Esophagus squamous epithelium (tissue), 5 donors: ENCODE measurements at regions not wholly inside any gene's neighbourhood (a gene's known extent, or its start where the extent isn't known, plus 50 kb on each side); places are given as distances from the start of the nearest gene placed in this dataset.

Experiments used
- DNase-seq: peaks from one replicate; lab custom pipeline; 2025; lab: John Stamatoyannopoulos, UW
- H3K27ac ChIP-seq, 4 donors: fragments of 200-600 bp; sonication (generic); one replicate each; pipeline ENCODE4 v1.5.1; 2016 to 2019; ENCODE audit warnings: mild to moderate bottlenecking in 1 of 4
- H3K27me3 ChIP-seq, 4 donors: fragments of 200-600 bp; sonication (generic); 1 replicate in 3 of 4; 2 replicates in 1 of 4; pipeline versions ENCODE4 v1.5.1 to v1.6.0; 2017 to 2021; ENCODE audit warnings: antibody characterized with exemption in 1 of 4
- H3K36me3 ChIP-seq, 3 donors: fragments of 200-600 bp; sonication (generic); one replicate each; pipeline ENCODE4 v1.5.1; 2016 to 2019
- H3K4me1 ChIP-seq, 3 donors: fragments of 200-600 bp; sonication (generic); one replicate each; pipeline ENCODE4 v1.5.1; 2017 to 2019
- H3K4me3 ChIP-seq, 4 donors: fragments of 200-600 bp; sonication (generic); 1 replicate in 3 of 4; 2 replicates in 1 of 4; pipeline ENCODE4 v1.5.1; 2016 to 2019; ENCODE audit warnings: mild to moderate bottlenecking in 2 of 4, moderate library complexity in 1 of 4
- H3K9me3 ChIP-seq, 3 donors: fragments of 200-600 bp; sonication (generic); one replicate each; pipeline ENCODE4 v1.5.1; 2016 to 2019
- POLR2A ChIP-seq, 4 donors: fragments of 450-650 bp; IDR thresholded peaks; one replicate each; pipeline ENCODE4 v1.6.1; 2017; ENCODE audit warnings: antibody characterized with exemption in 4 of 4, mild to moderate bottlenecking in 4 of 4, moderate library complexity in 3 of 4
- WGBS, 2 donors: methylation state at CpG; one replicate each; pipeline ENCODE4 v1.1.5; 2018; 5-methylcytosine and 5-hydroxymethylcytosine counted together
- intact Hi-C: fragments of 100-400 bp; cut with DNase I; formaldehyde crosslinking; loops from one replicate; pipeline ENCODE4 v1.15.0; 2022
- TF ChIP-seq, protein P1 (sequence below), 6 experiments: fragments of 450-650 bp in 4 of 6; fragments of 200-600 bp in 2 of 6; sonication (generic) in 2 of 6; IDR thresholded peaks; one replicate each; pipeline ENCODE4 v1.5.1; 2016 to 2019; ENCODE audit warnings: antibody characterized with exemption in 6 of 6, mild to moderate bottlenecking in 4 of 6, moderate library complexity in 4 of 6
- donor health status: DM: yes; HTN: yes; CAD: no.

DNA sequence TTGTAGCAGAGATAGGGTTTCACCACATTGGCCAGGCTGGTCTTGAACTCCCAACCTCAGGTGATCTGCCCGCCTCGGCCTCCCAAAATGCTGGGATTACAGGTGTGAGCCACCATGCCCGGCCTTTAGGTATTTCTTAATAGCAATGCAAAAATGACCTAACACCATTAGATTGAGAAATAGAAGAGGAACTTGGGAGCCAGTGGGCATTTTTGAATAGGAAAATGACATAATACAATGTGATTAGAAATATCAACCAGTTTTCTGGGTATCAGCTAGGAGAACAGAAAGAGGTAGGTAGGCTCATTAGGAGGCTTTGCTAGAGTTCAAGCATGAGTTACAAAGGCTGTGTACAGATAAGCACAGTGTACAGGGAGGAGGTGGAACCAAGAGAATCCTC is 101.8 kb upstream of the TBC1D5 start:
- no peaks in the 10 kb centered on the region for H3K9me3 ChIP-seq
- 92 to 96% methylated on average over 2 to 3 of the region's 3 CpGs for WGBS, 2 donors
- H3K36me3 ChIP-seq: no peaks in the 10 kb centered on the region
- intact Hi-C loops: loop anchor here (5.0 kb wide), 1 partner anchor 197 kb away; no protein-coding TSS in a partner anchor
- peaks cover 0 to 7% (median 0%) of the 10 kb centered on the region in 4 donors for H3K27me3 ChIP-seq
- no peaks in the 10 kb centered on the region for H3K4me1 ChIP-seq
- no peak for TF ChIP-seq POLR2A (IDR thresholded peaks at IDR 0.05)
- TF ChIP-seq, protein P1, sequence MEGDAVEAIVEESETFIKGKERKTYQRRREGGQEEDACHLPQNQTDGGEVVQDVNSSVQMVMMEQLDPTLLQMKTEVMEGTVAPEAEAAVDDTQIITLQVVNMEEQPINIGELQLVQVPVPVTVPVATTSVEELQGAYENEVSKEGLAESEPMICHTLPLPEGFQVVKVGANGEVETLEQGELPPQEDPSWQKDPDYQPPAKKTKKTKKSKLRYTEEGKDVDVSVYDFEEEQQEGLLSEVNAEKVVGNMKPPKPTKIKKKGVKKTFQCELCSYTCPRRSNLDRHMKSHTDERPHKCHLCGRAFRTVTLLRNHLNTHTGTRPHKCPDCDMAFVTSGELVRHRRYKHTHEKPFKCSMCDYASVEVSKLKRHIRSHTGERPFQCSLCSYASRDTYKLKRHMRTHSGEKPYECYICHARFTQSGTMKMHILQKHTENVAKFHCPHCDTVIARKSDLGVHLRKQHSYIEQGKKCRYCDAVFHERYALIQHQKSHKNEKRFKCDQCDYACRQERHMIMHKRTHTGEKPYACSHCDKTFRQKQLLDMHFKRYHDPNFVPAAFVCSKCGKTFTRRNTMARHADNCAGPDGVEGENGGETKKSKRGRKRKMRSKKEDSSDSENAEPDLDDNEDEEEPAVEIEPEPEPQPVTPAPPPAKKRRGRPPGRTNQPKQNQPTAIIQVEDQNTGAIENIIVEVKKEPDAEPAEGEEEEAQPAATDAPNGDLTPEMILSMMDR (IDR thresholded peaks at IDR 0.05): no peak
- H3K4me3 ChIP-seq: no peak overlapping the region
- DNase-seq: no peak
- H3K27ac ChIP-seq: no peak overlapping the region

DNA sequence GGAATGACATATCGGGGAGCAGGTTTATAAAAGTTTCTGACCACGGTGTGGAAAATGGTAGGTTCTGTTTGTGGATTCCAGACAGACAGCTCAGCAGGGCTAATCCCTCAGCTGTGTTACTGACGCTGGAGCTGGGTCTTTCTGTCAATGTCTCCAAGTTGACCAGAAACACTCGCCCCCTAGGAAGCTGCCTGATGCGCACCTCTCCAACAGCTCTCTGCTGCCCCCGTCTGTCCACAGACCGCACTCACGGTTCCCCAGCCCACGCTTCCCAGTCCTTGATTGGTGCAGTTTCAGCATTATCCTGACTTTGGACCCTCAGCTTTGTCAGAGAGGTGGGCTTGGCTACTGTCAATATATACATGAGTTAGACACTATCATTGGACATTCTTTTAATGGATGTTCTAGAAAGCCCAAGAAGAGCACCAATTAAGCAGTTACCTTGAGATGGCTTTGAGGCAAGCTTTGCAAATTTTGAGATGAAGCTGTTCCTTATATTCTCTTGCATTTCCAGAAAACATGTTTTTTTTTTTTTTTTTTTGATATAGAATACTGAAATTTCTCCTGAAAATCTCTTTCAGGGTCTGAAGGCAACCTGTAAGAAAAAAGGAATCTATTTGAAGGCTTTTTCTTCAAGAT is 98.9 kb upstream of the TBC1D5 start:
- DNase-seq: no peak

DNA sequence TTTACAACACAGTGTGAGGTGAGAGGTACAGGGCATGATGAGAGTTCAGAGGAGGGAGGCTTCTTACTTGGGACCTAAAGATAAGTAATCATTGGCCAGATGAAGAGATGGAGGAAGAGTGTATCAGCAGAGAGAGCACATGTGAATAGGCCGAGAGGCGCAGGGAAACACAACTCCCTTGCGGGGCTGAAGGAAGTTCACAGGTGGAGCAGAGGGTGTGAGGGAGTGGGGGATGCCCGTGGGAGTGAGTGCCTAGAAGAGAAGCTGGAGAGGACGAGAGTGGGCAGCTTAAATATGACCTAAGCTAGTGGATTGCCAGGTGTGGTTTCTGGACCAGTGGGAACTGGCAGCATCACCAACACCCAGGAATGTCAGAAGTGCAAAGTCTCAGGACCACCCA is 98.2 kb upstream of the TBC1D5 start:
- intact Hi-C loops: loop anchor here (5.0 kb wide), 1 partner anchor 193 kb away; no protein-coding TSS in a partner anchor
- H3K9me3 ChIP-seq: no peaks in the 10 kb centered on the region
- H3K4me3 ChIP-seq: no peak overlapping the region
- no peaks in the 10 kb centered on the region for H3K36me3 ChIP-seq
- 81 to 82% methylated on average over 5 of the region's 5 CpGs for WGBS, 2 donors
- DNase-seq: no peak
- peaks cover 0 to 7% (median 0%) of the 10 kb centered on the region in 4 donors for H3K27me3 ChIP-seq
- TF ChIP-seq, protein P1 (IDR thresholded peaks at IDR 0.05): no peak
- no peak for TF ChIP-seq POLR2A (IDR thresholded peaks at IDR 0.05)
- no peak overlapping the region for H3K27ac ChIP-seq
- no peaks in the 10 kb centered on the region for H3K4me1 ChIP-seq

More for the DNA sequence above, 98.9 kb upstream of the TBC1D5 start:
- H3K9me3 ChIP-seq: no peaks in the 10 kb centered on the region
- TF ChIP-seq, protein P1 (IDR thresholded peaks at IDR 0.05): peak; percentile 72 to 89 (median 86)
- TF ChIP-seq POLR2A (IDR thresholded peaks at IDR 0.05): no peak
- WGBS, 2 donors: 14 to 16% methylated on average over 9 of the region's 9 CpGs
- no peak overlapping the region for H3K27ac ChIP-seq
- no peaks in the 10 kb centered on the region for H3K4me1 ChIP-seq
- H3K36me3 ChIP-seq: no peaks in the 10 kb centered on the region
- intact Hi-C loops: loop anchor here (5.0 kb wide), 1 partner anchor 194 kb away; no protein-coding TSS in a partner anchor
- H3K27me3 ChIP-seq: peaks cover 0 to 7% (median 0%) of the 10 kb centered on the region in 4 donors
- H3K4me3 ChIP-seq: no peak overlapping the region

DNA sequence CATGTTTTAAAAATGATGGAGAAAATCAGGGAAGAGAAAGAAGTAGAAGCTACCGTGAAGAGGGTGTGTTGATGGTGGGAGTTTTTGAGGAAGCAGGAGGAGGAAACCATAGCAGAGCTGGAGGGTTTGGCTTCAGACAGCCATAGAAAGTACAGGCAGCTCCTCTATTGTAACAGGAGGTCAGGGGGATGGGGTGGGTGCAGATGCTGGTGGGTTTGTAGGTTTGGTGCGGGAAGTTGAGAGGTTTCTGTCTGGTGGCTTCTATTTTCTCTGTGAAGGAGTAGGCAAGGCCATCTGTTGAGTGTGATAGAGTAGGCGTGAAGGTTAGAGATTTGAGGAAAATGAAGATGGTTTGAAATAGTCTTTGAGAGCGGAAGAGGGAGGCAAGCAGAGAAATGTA is 97.7 kb upstream of the TBC1D5 start:
- Histone ChIP-seq H3K4me1 (no peaks in the 10 kb centered on the region), H3K4me3 (no peak overlapping the region), H3K27ac (no peak overlapping the region), H3K36me3 (no peaks in the 10 kb centered on the region), H3K9me3 (no peaks in the 10 kb centered on the region), H3K27me3 (peaks cover 0 to 7% (median 0%) of the 10 kb centered on the region in 4 donors)
- intact Hi-C loops: loop anchor here (5.0 kb wide), 1 partner anchor 193 kb away; no protein-coding TSS in a partner anchor
- TF ChIP-seq, protein P1 (IDR thresholded peaks at IDR 0.05): no peak
- TF ChIP-seq POLR2A (IDR thresholded peaks at IDR 0.05): no peak
- WGBS, 2 donors: 83 to 88% methylated on average over 4 of the region's 4 CpGs
- DNase-seq: no peak

DNA sequence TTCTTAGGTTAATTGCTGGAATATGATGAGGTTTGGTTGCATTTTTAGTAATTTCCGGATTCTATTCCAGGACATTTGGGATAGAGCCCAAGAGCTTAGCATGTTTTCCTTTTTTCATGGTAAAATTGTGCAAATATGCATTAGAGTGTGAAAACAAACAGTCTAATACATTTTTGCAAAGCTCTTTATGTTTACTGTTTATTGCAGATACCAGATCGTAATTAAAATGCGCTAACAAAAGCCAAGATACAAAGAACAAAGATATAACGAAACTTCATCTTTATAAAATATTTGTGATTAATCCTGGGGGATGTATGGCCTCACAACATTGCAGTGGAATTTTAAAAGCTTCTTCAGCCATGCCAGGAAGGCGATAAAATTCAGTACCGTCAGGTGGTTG is 94.5 kb upstream of the TBC1D5 start:
- no peaks in the 10 kb centered on the region for H3K4me1 ChIP-seq
- no peak overlapping the region for H3K27ac ChIP-seq
- no peaks in the 10 kb centered on the region for H3K9me3 ChIP-seq
- 85 to 86% methylated on average over 6 of the region's 6 CpGs for WGBS, 2 donors
- no peak for TF ChIP-seq POLR2A (IDR thresholded peaks at IDR 0.05)
- TF ChIP-seq, protein P1 (IDR thresholded peaks at IDR 0.05): no peak
- no peaks in the 10 kb centered on the region for H3K36me3 ChIP-seq
- peaks cover 0 to 7% (median 0%) of the 10 kb centered on the region in 4 donors for H3K27me3 ChIP-seq
- DNase-seq: no peak
- intact Hi-C loops: no loop called here
- no peak overlapping the region for H3K4me3 ChIP-seq
